Glomerular visceral epithelial cell (primary cell): ENCODE measurements at regions not wholly inside any gene's neighbourhood (a gene's known extent, or its start where the extent isn't known, plus 50 kb on each side); places are given as distances from the start of the nearest gene placed in this dataset.
A peak's percentile ranks its signal among the peaks of the same experiment; 100 is the strongest.

Experiments used
- DNase-seq: peaks from one replicate; pipeline ENCODE4 v3.0.0-alpha.2; 2016; ENCODE audit errors: extremely low spot score

- DNase-seq: no peak
These were observed 163.3 kb upstream of the NABP1 start for GRCh38 chr2:191514613-191515012.

- no peak for DNase-seq
These were observed 162.4 kb upstream of the NABP1 start for GRCh38 chr2:191515551-191515950.

- DNase-seq: no peak
These were observed 161.7 kb upstream of the NABP1 start for GRCh38 chr2:191516260-191516659.

- DNase-seq: peak; percentile 51
These were observed 156.2 kb upstream of the NABP1 start for GRCh38 chr2:191521608-191522208.

GRCh38 chr2:191522478-191523120 is 155.3 kb upstream of the NABP1 start:
- DNase-seq: no peak

- DNase-seq: no peak
These were observed 151.8 kb upstream of the NABP1 start for GRCh38 chr2:191526091-191526490.

GRCh38 chr2:191526536-191526935 is 151.4 kb upstream of the NABP1 start:
- DNase-seq: no peak

GRCh38 chr2:191526953-191527556 is 150.9 kb upstream of the NABP1 start:
- no peak for DNase-seq

GRCh38 chr2:191530618-191531017 is 147.3 kb upstream of the NABP1 start:
- no peak for DNase-seq

GRCh38 chr2:191533693-191534180 is 144.2 kb upstream of the NABP1 start:
- DNase-seq: no peak

- no peak for DNase-seq
These were observed 140.0 kb upstream of the NABP1 start for GRCh38 chr2:191537921-191538320.

GRCh38 chr2:191538334-191538903 is 139.5 kb upstream of the NABP1 start:
- no peak for DNase-seq

GRCh38 chr2:191539068-191539467 is 138.9 kb upstream of the NABP1 start:
- DNase-seq: peak; percentile 15

- DNase-seq: no peak
These were observed 137.3 kb upstream of the NABP1 start for GRCh38 chr2:191540681-191541080.

GRCh38 chr2:191543708-191544107 is 134.2 kb upstream of the NABP1 start:
- DNase-seq: no peak

GRCh38 chr2:191544461-191545062 is 133.4 kb upstream of the NABP1 start:
- no peak for DNase-seq

GRCh38 chr2:191545361-191545760 is 132.6 kb upstream of the NABP1 start:
- no peak for DNase-seq

GRCh38 chr2:191552066-191552465 is 125.9 kb upstream of the NABP1 start:
- DNase-seq: no peak

- no peak for DNase-seq
These were observed 123.7 kb upstream of the NABP1 start for GRCh38 chr2:191554240-191554639.

- DNase-seq: peak; percentile 81
These were observed 122.7 kb upstream of the NABP1 start for GRCh38 chr2:191555092-191555742.

- no peak for DNase-seq
These were observed 121.5 kb upstream of the NABP1 start for GRCh38 chr2:191556463-191556862.

GRCh38 chr2:191557841-191558240 is 120.1 kb upstream of the NABP1 start:
- DNase-seq: no peak
